Liver (tissue), 2 donors: ENCODE measurements at regions not wholly inside any gene's neighbourhood (a gene's known extent, or its start where the extent isn't known, plus 50 kb on each side); places are given as distances from the start of the nearest gene placed in this dataset.

Experiments used
- FOXA1 ChIP-seq: IDR thresholded peaks from 2 replicates; pipeline ENCODE4 v1.6.1; 2016; ENCODE audit warnings: antibody characterized with exemption
- YY1 ChIP-seq: IDR thresholded peaks from 2 replicates; pipeline ENCODE4 v1.6.1; 2016; ENCODE audit warnings: antibody characterized with exemption, mild to moderate bottlenecking
- TF ChIP-seq, protein P1 (sequence below): fragments of 150-350 bp; IDR thresholded peaks from 2 replicates; pipeline ENCODE4 v1.5.1; 2017; ENCODE audit warnings: improper control_type of control experiment, low read depth, low read length; ENCODE audit not compliant: missing input control
- donor health status: healthy.

DNA sequence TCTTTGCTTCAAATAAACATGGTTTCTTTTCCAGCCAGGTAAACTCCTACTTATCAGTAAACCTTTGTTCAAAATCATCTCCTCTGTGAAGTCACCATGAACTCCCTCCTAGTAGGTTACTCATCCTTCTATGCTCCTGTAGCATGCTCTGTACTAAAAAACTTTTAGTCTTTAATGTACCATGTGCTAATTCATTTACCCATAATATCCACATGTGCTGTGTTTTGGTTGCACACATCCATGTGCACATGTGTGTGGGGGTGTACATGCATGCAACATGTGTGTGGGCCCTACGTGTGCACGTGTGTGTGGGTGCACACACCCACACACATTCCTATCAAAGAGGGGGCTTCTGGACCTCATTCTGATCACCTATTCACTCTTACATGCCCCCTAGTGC lies 259.9 kb upstream of the SP4 start:
- TF ChIP-seq, protein P1, sequence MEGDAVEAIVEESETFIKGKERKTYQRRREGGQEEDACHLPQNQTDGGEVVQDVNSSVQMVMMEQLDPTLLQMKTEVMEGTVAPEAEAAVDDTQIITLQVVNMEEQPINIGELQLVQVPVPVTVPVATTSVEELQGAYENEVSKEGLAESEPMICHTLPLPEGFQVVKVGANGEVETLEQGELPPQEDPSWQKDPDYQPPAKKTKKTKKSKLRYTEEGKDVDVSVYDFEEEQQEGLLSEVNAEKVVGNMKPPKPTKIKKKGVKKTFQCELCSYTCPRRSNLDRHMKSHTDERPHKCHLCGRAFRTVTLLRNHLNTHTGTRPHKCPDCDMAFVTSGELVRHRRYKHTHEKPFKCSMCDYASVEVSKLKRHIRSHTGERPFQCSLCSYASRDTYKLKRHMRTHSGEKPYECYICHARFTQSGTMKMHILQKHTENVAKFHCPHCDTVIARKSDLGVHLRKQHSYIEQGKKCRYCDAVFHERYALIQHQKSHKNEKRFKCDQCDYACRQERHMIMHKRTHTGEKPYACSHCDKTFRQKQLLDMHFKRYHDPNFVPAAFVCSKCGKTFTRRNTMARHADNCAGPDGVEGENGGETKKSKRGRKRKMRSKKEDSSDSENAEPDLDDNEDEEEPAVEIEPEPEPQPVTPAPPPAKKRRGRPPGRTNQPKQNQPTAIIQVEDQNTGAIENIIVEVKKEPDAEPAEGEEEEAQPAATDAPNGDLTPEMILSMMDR: no peak
- TF ChIP-seq YY1 (no peak), FOXA1 (no peak)
